NCI-H748 treated with DMSO at 0.1 percent for 48 hours (cell line): ENCODE measurements at regions not wholly inside any gene's neighbourhood (a gene's known extent, or its start where the extent isn't known, plus 50 kb on each side); places are given as distances from the start of the nearest gene placed in this dataset.
"Not testable (repeated sequence)": the region's sequence is repeated elsewhere in the genome, so short reads cannot be mapped to it uniquely, and the experiment has no call there.

Experiments
- DNase-seq: peaks from one replicate; lab custom pipeline; 2025; lab: John Stamatoyannopoulos, UW

DNA sequence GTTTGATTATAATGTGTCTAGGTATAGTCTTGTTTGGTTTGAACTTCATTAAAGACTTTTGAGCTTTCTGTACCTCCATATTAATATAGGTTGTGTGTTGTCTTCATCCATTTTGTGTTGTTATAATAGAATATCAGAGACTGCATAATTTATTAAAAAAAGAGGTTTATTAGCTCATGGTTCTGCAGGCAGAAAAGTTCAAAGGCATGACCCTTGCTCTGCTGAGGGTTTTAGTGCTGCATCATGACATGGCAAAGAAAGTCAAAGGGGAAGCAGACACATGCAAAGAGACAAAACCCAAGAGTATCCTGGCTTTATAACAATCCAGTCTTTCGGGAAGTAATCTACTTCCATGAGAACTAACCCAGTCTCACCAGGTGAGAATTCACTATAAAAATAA is 358.2 kb downstream of the EDEM1 start:
- no peak for DNase-seq

DNA sequence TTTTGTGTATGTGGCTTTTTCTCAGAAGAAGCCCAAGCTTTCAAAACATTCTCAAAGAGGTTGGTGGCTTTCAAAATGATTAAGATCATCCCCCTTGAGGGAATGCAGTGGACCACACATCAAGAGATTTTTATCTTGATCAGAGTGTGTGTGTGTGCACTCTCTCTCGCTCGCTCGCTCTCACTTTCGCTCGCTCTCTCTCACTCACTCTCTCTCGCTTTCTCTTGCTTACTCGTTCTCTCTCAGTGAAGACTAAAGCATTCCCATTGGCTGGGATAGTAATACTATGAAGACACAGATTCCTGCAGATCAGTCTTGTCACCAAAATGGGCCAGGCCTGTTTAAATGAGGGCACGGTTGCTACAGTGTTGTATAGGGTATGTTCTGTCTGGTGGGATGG is 365.7 kb downstream of the EDEM1 start:
- no peak for DNase-seq

DNA sequence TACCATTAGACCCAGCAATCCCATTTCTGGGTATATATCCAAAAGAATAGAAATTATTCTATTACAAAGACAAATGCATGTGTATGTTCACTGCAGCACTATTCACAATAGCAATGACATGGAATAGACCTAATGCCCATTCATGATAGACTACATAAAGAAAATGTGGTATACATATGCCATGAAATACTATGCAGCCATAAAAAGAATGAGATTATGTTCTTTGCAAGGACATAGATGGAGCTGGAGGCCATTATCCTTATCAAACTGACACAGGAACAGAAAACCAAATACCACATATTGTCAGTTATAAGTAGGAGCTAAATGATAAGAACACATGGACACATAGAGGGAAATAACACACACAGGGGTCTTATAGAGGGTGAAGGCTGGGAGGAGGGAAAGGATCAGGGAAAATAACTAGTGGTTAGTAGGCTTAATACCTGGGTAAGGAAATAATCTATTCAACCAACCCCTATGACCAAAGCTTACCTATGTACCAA is 366.8 kb downstream of the EDEM1 start:
- DNase-seq: no peak

DNA sequence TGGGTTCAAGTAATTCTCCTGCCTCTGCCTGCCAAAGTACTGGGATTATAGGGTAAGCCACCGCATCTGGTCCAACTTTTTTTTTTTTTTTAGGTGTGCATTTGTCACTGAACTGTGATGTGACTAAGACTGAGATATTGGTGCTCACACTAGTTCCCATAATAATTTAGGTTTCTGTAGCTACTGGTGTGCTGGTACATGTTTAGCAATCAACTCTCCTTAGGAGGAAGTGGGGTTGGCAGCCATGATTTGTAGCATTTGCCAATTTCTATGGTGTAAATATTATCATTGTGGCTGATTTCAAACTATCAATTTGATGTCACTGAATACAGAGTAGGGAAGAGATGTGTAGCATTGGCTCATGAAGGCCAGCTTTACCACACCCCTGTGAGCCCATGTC is 372.7 kb downstream of the EDEM1 start:
- DNase-seq: no peak

DNA sequence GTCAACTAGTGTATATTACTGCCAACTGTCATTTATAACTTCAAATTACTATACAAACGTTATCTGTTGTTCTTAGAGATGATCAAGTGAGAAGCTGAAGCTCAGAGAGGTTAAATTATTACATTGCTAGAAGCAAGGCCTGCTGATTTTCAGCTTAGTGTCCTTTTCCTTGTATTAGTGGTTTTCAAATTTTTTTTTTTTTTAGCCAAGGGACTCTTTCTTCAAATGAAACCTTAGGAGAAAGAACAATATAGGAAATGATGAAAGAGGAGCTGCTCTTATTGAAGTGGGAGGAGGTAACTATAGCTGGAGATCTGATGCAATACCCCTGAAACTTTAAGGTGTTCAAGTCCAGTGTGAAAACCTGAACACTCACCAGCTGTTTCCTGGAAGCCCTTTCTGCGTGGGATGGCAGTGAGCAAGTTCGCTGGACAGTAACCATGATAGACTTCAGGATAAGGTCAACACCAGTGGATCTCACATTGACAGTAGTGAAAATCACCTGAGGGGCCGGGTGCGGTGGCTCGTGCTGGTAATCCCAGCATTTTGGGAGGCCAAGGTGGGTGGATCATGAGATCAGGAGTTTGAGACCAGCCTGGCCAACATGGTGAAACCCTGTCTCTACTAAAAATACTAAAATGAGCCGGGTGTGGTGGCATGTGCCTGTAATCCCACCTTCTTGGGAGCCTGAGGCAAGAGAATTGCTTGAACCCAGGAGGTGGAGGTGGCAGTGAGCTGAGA is 376.2 kb downstream of the EDEM1 start:
- DNase-seq: no peak

DNA sequence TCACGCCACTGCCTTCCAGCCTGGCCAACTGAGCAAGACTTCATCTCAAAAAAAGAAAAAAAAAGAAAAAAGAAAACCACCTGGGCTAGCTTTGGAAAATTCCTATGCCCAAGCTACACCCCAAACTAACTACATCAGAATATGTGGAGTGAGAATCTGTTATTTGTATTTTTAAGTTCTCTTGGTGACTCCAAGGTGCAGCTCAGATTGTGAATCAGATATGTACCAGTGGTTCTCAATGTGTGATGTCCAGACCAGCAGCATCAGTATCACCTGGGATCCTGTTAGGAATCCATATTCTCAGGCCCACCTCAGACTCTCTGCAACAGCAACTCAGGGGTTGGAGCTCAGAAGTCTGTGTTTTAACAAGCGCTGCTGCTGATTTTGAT is 376.8 kb downstream of the EDEM1 start:
- DNase-seq: no peak

DNA sequence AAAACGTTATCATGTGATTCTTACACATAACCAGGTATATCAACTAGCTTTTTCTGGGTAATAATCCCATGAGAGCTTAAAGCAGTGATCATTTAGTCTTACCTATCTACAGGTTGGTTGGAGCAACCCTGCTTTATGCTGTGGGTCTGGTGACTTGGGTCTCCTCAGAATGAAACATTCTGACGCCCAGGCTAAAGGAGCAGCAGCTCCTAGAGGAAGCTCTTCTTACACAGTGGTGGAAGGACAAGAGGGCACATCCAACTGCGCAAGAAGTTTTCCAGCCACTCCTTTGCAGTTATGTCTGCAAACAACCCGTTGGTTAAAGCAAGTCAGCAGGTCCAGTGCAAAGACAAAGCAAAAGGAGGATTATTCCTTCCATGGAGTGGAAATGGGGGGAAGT is 377.5 kb downstream of the EDEM1 start:
- DNase-seq: no peak

DNA sequence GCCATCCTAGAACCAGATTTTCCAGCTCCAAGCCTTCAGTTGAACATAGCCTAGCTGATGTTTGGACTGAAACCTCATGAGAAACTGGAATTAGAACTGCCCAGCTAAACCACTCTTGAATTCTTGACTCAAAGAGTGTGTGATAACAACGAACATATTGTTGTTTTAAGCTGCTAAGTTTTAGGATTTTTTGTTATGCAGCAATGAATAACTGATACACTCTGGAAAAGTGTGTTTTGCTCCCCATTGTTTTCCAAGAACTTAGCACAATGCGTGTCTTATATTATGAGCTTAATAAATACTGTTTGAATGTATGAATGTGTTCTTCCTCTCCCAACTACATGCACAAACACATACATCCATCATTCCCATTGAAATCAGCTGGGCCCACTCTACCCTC is 379.6 kb downstream of the EDEM1 start:
- no peak for DNase-seq

DNA sequence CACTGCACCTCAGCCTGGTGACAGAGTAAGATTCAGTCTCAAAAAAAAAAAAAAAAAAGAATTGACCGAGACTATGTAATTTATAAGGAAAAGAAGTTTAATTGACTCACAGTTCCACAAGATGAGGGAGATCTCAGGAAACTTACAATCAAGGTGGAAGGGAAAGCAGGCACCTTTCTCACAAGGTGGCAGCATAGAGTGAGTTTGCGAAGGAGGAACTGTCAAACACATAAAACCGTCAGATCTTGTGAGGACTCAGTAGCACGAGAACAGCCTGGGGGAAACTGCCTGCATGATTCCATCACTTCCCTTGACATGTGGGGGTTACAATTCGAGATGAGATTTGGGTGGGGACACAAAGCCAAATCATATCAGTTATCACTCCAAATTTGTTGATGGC is 380.9 kb downstream of the EDEM1 start:
- no peak for DNase-seq

DNA sequence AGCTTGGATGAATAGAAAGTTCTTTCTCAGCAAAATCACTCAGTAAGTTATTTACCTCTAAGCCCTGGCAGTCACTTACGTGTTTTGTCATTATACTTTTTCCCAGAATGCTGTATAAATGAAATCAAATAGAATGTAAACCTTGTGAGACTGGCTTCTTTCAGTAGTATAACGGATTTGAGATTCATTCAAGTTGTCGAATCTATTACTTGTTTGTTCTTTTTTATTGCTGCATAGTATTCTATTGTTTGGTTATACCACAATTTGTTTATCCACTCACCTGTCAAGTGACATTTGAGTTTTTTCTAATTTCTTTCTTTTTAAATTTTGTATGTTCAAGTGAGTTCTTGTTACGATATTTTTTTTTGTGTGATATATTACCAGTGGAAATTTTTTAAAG is 381.6 kb downstream of the EDEM1 start:
- no peak for DNase-seq

DNA sequence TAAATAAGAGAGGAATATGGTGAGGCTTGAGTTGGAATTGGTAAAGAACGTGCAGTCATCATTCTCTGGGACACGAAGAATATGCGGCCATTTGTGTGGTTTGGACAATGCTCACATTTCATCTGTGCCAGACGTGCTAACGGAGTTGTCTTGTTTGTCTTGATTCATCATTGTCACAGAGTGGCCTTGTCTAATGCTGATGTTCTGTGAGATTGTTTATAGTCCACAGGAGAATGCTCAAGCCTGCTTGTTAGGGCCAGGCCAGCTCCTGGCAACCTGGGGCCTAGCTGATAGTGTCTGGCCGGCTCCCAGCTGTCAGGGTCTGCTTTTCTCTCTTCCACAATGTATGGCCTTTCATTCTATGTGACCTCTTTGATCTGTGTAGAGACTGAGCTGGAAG is 384.7 kb downstream of the EDEM1 start:
- no peak for DNase-seq

DNA sequence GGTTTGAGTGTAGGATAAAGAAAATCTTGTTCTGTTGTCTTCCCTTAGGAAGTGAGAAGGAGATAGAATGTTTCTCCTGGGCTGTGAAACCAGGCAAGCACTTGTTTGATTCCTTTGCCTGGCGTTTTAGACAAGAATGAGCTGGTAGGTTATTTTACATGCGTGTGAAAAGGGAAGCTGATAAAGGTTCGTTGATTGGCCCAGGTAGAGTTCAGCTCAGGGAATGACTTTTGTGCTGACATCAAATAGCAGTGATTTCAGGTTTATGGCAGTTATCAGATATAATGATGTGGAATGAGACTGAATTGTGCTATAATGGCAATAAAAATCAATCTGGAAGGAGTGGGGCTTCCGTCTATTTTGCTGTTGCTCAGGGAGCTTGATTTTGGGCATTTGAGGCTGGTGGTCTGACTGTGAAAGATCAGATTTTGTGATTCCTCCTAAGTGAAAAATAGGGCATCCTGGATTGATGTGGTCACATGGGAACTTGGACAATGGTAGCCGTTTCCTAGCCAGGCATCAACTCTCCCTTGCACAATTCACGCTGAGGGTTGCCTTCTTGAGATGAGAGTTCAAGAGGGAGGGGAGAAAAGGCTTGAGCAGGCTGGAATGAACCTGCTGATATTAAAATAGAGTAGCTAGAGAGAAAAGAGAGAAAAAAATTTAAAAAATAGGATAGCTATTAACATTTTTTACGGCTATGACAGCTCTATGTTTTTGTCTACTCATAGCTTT is 388.9 kb downstream of the EDEM1 start:
- no peak for DNase-seq

DNA sequence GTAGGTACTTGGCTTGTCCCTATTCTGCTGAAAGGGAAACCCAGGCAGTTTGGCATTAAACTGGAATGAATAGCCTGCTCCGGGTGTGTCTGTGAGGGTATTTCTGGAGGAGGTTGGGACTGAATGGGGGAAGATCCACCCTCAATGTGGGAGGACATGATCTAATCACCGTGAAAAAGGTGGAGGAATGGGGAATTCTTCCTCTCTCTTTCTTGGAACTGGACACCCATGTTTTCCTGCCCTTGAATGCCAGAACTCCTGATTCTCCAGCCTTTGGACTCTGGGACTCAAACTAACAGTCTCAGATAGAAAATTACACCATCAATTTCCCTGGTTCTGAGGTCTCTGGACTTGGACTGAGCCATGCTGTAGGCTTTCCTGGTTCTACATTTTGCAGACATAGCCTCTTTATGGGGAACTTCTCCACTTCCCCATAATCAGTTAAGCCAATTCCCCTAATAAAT is 391.7 kb downstream of the EDEM1 start:
- no peak for DNase-seq

DNA sequence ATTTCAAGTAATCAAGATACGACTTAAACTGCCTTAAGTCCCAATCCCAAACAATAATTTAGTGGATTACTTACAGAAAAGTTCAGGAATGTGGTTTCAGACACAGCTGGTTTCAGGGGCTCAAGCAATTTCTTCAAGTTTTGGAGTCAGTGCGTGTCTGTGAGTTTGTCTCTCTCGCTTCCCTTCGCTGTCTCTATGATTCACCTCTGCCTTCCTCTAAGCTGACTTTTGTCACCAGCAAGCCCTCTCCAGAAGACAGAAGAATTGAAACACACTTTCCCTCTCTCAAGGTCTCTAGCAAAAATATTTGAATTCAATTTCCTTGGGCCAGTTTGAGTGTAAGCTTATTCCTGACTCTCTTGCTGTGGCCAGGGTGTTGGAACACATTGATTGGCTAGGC is 392.4 kb downstream of the EDEM1 start:
- no peak for DNase-seq

DNA sequence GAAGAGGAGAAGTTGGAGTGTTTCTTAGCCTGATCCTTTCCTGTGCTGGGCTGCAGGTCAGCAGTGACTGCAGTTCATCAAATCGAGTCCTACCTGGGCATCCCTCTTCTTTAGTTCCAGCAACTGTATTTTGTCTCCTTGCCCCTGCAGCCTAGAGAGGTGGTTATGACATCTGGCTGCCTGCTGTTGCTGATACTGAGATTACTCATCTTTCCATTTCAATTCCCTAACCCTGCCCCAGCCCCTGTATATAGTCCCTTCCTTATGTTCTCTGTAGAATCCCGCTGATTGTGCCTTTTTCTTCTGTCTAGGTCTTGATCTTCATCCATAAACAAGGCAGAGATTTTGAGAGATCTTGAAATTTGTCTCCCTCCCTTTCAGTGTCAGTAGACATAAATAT is 393.3 kb downstream of the EDEM1 start:
- DNase-seq: no peak

DNA sequence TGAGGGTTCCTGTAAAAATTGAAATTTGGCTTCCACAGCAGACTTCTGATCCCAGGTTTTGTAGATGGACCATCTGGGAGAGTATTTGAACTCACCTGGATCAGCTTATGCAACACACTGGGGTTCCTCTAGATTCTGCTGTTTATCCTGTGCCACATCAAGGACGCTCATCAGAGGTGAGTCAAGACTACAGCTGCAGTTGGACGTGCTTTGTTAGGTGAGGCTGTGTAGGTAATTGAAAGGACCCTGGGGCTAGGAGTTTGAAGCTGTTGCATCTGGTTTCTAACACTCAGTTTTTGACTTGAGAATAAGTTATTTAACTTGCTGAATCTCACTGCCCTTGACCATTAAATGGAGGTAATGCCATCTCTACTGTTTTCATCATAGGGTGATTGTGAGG is 394.2 kb downstream of the EDEM1 start:
- no peak for DNase-seq

DNA sequence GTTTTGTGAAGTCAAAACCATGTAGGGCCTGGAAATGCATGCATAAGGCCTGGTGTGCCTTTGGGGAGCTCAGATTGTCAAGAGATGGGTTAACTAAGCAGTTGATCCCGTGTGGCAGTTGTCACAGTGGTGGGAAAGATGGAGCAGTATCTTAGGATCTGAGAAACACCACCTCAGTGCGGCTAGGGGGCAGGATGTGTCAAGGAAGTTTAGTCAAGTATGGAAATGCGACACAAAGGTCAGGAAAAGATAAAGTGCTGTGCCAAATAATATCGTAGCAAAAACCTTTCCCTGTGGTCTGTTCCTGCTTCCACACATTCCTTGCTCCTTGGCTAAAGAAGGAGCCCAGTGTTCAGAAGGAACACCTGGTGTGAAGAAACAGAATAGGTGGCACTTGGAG is 396.4 kb downstream of the EDEM1 start:
- DNase-seq: no peak

DNA sequence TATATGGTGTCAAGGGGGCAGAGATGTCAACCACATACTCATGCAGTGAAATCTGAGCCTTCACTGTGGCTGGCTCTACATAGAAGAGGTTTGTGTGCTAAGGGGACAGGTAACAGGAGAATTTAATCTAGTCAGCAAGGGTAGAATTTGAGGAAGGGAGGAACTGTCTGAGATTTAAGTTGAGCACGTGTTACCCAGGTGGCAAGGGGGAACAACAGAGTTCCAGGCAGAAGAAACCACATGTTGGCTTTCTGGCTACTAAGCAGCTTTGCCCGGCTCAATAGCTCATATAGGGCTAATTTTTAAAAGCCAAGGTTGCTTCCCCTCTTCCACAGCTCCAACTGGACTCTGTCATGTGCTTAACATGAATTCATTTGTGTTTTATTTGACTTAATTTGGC is 397.6 kb downstream of the EDEM1 start:
- no peak for DNase-seq

DNA sequence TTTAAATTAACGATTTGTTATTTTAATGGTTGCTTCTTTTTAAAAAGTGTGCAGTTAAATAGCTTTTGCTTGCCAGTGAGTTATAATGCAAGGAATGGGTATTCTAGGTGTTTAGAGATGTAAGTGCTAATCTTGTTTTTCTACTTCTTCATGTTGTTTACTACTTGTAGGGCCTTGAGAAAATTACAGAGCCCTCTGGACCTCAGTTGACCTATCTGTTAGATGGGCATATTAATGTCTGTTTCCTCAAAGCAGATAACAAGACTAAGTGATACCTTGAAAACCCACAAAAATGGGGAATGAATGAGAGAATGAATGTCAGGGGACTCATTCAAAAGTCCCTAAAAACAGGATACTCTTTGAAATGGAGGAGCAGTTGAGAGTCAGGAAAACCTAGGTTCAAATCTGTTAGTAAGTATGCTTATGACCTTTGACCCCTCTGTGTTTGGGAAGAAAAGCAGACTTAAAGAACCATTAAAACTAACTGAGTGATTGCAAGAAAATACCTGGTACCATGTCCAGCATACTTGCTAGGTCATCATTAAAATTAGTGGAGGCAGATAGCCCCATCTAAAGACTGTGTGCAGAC is 419.5 kb downstream of the EDEM1 start:
- DNase-seq: no peak

DNA sequence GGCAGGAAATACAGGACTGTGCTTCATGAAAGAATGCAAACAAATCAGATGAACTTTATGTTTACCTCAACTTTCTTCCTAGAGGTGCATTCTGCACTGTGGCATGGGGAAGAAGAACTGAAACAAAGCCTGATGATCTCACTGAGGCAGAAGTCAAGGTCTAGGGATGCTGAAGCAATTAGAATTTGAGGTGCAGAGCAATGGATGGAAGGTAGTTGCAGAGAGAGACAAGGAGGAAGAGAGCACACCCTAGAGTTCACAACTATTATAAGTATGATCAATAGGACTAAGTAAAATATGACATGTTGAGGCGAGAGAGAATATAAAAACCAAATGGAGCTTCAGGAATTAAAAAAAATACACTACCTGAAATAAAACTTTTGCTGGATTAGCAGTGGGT is 420.1 kb downstream of the EDEM1 start:
- DNase-seq: no peak

DNA sequence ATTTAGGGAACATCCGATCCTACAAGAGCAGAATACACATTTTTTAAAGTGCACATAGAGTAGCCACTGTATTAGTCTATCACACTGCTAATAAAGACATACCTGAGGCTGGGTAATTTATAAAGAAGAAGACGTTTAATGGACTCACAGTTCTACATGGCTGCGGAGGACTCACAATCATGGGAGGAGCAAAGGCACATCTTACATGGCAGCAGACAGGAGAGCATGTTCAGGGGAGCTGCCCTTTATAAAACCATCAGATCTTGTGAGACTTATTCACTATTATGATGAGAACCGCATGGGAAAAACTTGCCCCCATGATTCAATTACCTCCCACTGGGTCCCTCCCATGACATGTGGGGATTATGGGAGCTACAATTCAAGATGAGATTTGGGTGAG is 421.5 kb downstream of the EDEM1 start:
- not testable (repeated sequence) for DNase-seq

DNA sequence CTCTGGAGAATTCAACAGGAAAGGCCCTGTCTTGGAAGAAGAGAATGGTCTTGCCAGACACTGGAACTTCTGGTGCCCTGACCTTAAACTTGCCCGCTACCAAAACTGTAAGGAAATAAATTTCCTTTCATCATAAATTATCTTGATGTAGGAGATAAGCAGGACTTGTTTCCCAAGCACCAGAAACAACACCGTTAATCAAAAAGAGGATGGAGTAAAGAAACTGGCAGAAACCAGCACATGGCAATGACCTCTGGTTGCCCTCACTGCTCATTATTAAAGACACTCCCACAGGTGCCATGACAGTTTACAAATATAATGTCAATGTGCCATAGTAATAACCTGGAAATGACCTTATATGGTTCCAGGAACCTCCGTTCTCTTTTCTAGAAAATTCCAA is 426.1 kb downstream of the EDEM1 start:
- no peak for DNase-seq

DNA sequence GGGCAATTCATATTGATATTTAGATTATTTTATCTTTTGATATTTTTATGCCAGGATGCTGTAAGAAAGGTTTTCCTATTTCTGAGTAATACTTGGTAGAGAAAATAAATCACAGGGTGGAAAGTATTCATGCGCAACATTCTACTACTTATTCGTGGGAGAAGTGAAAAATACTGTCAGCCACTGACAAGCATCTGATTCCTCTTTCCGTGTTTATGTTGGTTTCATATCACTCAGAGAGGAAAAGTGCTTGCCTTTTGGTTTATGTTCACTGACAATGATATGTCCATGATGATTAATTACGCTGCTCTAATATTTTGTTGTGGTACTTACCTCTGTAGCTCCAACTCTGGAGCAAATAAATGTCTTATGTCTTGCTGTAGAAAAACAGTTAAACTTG is 429.4 kb downstream of the EDEM1 start:
- DNase-seq: no peak
